ENCODE measurements at regions not wholly inside any gene's neighbourhood (a gene's known extent, or its start where the extent isn't known, plus 50 kb on each side); places are given as distances from the start of the nearest gene placed in this dataset.

DNA sequence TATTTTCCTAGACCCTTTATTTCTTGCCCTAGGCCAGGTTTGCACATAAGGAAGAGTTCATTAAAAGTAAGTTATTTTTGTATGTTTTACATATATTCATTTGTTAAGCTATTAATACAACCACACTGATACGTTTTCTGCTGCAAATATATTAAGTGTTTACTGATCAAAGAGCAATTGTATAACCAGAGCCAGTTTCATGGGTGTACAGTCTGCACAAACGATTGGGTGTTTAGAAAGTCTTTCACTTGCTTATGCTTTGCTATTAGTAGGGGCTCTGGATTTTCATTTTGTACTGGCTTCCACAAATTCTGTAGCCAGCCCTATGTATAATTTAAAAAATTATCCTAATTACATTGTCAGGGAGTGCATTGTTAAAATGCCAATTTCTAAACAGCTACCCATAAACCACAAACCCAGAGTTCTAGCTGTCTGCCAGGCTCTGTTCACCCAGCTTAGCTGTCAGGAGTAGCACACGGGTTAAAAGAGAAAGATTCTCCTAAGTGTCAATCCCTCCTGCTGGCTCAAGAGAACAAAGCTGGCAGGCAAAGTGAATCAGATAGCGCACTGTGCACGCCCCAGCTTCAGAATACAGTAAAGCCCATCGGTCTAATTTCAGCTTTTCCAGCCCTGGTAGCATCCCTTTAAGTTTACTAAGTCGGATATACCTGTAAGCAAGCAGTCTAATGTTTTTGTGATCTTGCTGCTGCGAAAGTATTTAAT, 151.0 kb upstream of the LMO3 start:
- TF ChIP-seq PPARA (CRISPR knock-in tag; IDR thresholded peaks at IDR 0.05; ENCODE audit: borderline replicate concordance) (no peak), ZNF8 (CRISPR knock-in tag; IDR thresholded peaks at IDR 0.05) (no peak), ZFP3 (CRISPR knock-in tag; IDR thresholded peaks at IDR 0.05) (no peak), CSDC2 (CRISPR knock-in tag; IDR thresholded peaks at IDR 0.05) (no peak), OSR1 (CRISPR knock-in tag; IDR thresholded peaks at IDR 0.05) (no peak), TCF4 (CRISPR knock-in tag; IDR thresholded peaks at IDR 0.05; ENCODE audit: borderline replicate concordance) (no peak), ZNF565 (CRISPR knock-in tag; conservative IDR thresholded peaks at IDR 0.05; ENCODE audit: low read depth) (no peak), ZC3H10 (CRISPR knock-in tag; IDR thresholded peaks at IDR 0.05) (no peak), ISL1 (CRISPR knock-in tag; IDR thresholded peaks at IDR 0.05) (no peak), ESRRG (CRISPR knock-in tag; IDR thresholded peaks at IDR 0.05) (no peak)
- TF ChIP-seq, protein P1, sequence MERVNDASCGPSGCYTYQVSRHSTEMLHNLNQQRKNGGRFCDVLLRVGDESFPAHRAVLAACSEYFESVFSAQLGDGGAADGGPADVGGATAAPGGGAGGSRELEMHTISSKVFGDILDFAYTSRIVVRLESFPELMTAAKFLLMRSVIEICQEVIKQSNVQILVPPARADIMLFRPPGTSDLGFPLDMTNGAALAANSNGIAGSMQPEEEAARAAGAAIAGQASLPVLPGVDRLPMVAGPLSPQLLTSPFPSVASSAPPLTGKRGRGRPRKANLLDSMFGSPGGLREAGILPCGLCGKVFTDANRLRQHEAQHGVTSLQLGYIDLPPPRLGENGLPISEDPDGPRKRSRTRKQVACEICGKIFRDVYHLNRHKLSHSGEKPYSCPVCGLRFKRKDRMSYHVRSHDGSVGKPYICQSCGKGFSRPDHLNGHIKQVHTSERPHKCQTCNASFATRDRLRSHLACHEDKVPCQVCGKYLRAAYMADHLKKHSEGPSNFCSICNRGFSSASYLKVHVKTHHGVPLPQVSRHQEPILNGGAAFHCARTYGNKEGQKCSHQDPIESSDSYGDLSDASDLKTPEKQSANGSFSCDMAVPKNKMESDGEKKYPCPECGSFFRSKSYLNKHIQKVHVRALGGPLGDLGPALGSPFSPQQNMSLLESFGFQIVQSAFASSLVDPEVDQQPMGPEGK (CRISPR knock-in tag; IDR thresholded peaks at IDR 0.05; ENCODE audit: borderline replicate concordance) = no peak
- TF ChIP-seq, protein P2, sequence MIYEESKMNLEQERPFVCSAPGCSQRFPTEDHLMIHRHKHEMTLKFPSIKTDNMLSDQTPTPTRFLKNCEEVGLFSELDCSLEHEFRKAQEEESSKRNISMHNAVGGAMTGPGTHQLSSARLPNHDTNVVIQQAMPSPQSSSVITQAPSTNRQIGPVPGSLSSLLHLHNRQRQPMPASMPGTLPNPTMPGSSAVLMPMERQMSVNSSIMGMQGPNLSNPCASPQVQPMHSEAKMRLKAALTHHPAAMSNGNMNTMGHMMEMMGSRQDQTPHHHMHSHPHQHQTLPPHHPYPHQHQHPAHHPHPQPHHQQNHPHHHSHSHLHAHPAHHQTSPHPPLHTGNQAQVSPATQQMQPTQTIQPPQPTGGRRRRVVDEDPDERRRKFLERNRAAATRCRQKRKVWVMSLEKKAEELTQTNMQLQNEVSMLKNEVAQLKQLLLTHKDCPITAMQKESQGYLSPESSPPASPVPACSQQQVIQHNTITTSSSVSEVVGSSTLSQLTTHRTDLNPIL (CRISPR knock-in tag; IDR thresholded peaks at IDR 0.05; ENCODE audit: low read depth) = no peak

Measured in SK-N-SH treated with all-trans-retinoic acid at 6 μM for 48 hours (cell line).